ENCODE measurements at regions not wholly inside any gene's neighbourhood (a gene's known extent, or its start where the extent isn't known, plus 50 kb on each side); places are given as distances from the start of the nearest gene placed in this dataset.
"Not testable (repeated sequence)": the region's sequence is repeated elsewhere in the genome, so short reads cannot be mapped to it uniquely, and the experiment has no call there.

GRCh38 chr11:60592601-60593000, 77.4 kb downstream of the MS4A13 start:
- DNase-seq (no peak), ATAC-seq (no peak)
- intact Hi-C loops (cut with DNase I) = no loop called here

- ATAC-seq = peak in 1 of 2 donors; percentile 82
- DNase-seq = no peak
- intact Hi-C loops (cut with DNase I) = no loop called here
These were observed 79.9 kb downstream of the MS4A13 start for GRCh38 chr11:60594998-60595642.

GRCh38 chr11:60607483-60607882, 91.9 kb upstream of the MS4A8 start:
- intact Hi-C loops (cut with DNase I) = no loop called here
- DNase-seq (no peak), ATAC-seq (no peak)

- intact Hi-C loops (cut with DNase I) = loop anchor here (10.0 kb wide), 2 partner anchors 245 to 345 kb away; no protein-coding TSS in a partner anchor
- no peak for DNase-seq
- no peak for ATAC-seq
These were observed 89.8 kb upstream of the MS4A8 start for GRCh38 chr11:60609632-60610031.

- DNase-seq = no peak
- intact Hi-C loops (cut with DNase I) = loop anchor here (10.0 kb wide), 2 partner anchors 246 to 346 kb away; no protein-coding TSS in a partner anchor
- ATAC-seq = no peak
These were observed 88.7 kb upstream of the MS4A8 start for GRCh38 chr11:60610702-60611101.

- intact Hi-C loops (cut with DNase I) = loop anchor here (5.0 to 10.0 kb wide), 3 partner anchors 251 to 351 kb away; no protein-coding TSS in a partner anchor
- DNase-seq = no peak
- no peak for ATAC-seq
These were observed 83.9 kb upstream of the MS4A8 start for GRCh38 chr11:60615497-60615896.

- intact Hi-C loops (cut with DNase I); ATAC-seq; DNase-seq: not testable (repeated sequence)
These were observed 77.5 kb upstream of the MS4A8 start for GRCh38 chr11:60621940-60622339.

GRCh38 chr11:60622776-60623175, 76.6 kb upstream of the MS4A8 start:
- intact Hi-C loops (cut with DNase I); ATAC-seq; DNase-seq: not testable (repeated sequence)

- DNase-seq (no peak), ATAC-seq (no peak)
- intact Hi-C loops (cut with DNase I) = no loop called here
These were observed 74.2 kb upstream of the MS4A8 start for GRCh38 chr11:60625262-60625661.

- DNase-seq (no peak), ATAC-seq (no peak)
- intact Hi-C loops (cut with DNase I) = no loop called here
These were observed 70.0 kb upstream of the MS4A8 start for GRCh38 chr11:60629399-60629798.

- DNase-seq (no peak), ATAC-seq (no peak)
- intact Hi-C loops (cut with DNase I) = no loop called here
These were observed 67.5 kb upstream of the MS4A8 start for GRCh38 chr11:60631944-60632343.

GRCh38 chr11:60633645-60634044, 65.8 kb upstream of the MS4A8 start:
- no peak for DNase-seq
- intact Hi-C loops (cut with DNase I) = no loop called here
- ATAC-seq = no peak

- DNase-seq (no peak), ATAC-seq (no peak)
- intact Hi-C loops (cut with DNase I) = no loop called here
These were observed 65.3 kb upstream of the MS4A8 start for GRCh38 chr11:60634126-60634525.

GRCh38 chr11:60641940-60642339, 57.5 kb upstream of the MS4A8 start:
- intact Hi-C loops (cut with DNase I) = no loop called here
- DNase-seq (no peak), ATAC-seq (no peak)

- no peak for DNase-seq
- intact Hi-C loops (cut with DNase I) = no loop called here
These were observed 52.3 kb upstream of the MS4A8 start for GRCh38 chr11:60647087-60647486.

More at GRCh38 chr11:60647087-60647486, 52.3 kb upstream of the MS4A8 start:
- no peak for ATAC-seq

Measured in left cardiac atrium (tissue), 4 donors.